K562 (cell line): ENCODE measurements at regions not wholly inside any gene's neighbourhood (a gene's known extent, or its start where the extent isn't known, plus 50 kb on each side); places are given as distances from the start of the nearest gene placed in this dataset.

ENCODE experiments used
- ATAC-seq: fragments of 200-7000 bp; cut with Tn5 transposase; 3 replicates; pipeline ENCODE4 v1.9.1; 2020; ENCODE audit warnings: moderate library complexity
- BruUV-seq: library from RNA; stranded (reverse); fragments of 400-500 nt; replicated peaks from 2 replicates; lab custom pipeline; 2021; lab: Mats Ljungman, UMichigan
- CTCF ChIA-PET: fragments of 300-600 bp; formaldehyde crosslinking; extraction: SDS; loops from one replicate; lab custom pipeline; 2021; ENCODE audit warnings: low intra/inter-chr PET ratio; lab: Yijun Ruan, JAX
- POLR2A ChIA-PET: fragments of 300-600, 350-650 bp; sonication (Branson Sonifier 250); formaldehyde crosslinking; extraction: SDS; loops from one replicate; lab custom pipeline; 2021; ENCODE audit warnings: antibody characterized with exemption, inconsistent platforms; lab: Yijun Ruan, JAX
- DNase-seq, 4 experiments: peaks; one replicate each; pipeline versions ENCODE4 v3.0.0 to v3.0.0-alpha.2; 2011 to 2018; ENCODE audit warnings: low spot score in 3 of 4, mixed read lengths in 3 of 4; ENCODE audit errors: extremely low read depth in 1 of 4
- FAIRE-seq: peaks from 2 replicates; lab custom pipeline; 2011; peaks lifted over from hg19 to GRCh38; lab: Jason Lieb, UNC
- H2AFZ ChIP-seq: 2 replicates; pipeline ENCODE4 v1.6.0; 2011; ENCODE audit warnings: low read depth, low read length, control low read depth, inconsistent platforms
- H3K27ac ChIP-seq: fragments of 200-600 bp; 3 replicates; pipeline ENCODE4 v1.8.0; 2011; ENCODE audit warnings: low read depth, mild to moderate bottlenecking, control low read depth, inconsistent platforms, low read length, moderate library complexity, mixed read lengths; ENCODE audit errors: extremely low read depth
- H3K27me3 ChIP-seq, 2 experiments: fragments of 300-600 bp in 1 of 2; 2 replicates in 1 of 2; 3 replicates in 1 of 2; pipeline versions ENCODE4 v1.6.0 to v1.8.0; 2011; ENCODE audit warnings: inconsistent platforms in 2 of 2, low read length in 2 of 2, mild to moderate bottlenecking in 1 of 2, mixed read lengths in 1 of 2, moderate library complexity in 1 of 2; ENCODE audit not compliant: control insufficient read depth in 2 of 2, insufficient read depth in 2 of 2
- H3K36me3 ChIP-seq: fragments of 300-600 bp; 3 replicates; pipeline ENCODE4 v1.8.0; 2011; ENCODE audit warnings: mild to moderate bottlenecking, low read length, inconsistent platforms; ENCODE audit not compliant: control insufficient read depth, insufficient read depth
- H3K4me1 ChIP-seq, 2 experiments: fragments of 200-600 bp in 1 of 2; replicated peaks in 1 of 2; 2 replicates in 1 of 2; 3 replicates in 1 of 2; pipeline versions ENCODE4 v1.5.1 to v1.8.0; 2011; ENCODE audit warnings: inconsistent platforms in 2 of 2, low read length in 2 of 2, mild to moderate bottlenecking in 1 of 2, mixed read lengths in 1 of 2, moderate library complexity in 1 of 2; ENCODE audit not compliant: control insufficient read depth in 2 of 2, insufficient read depth in 2 of 2
- H3K4me2 ChIP-seq: 2 replicates; pipeline ENCODE4 v1.6.1; 2011; ENCODE audit warnings: low read length, control low read depth, inconsistent platforms, mixed read lengths; ENCODE audit not compliant: insufficient read depth
- H3K4me3 ChIP-seq: fragments of 200-600 bp; sonication (generic), shearing (Covaris generic); 2 replicates; pipeline ENCODE4 v1.5.1; 2016; ENCODE audit warnings: control low read depth, inconsistent platforms
- H3K79me2 ChIP-seq: fragments of 200-600 bp; 3 replicates; pipeline ENCODE4 v1.8.0; 2011; ENCODE audit warnings: low read length, inconsistent platforms; ENCODE audit not compliant: control insufficient read depth, insufficient read depth
- H3K9ac ChIP-seq, 2 experiments: 2 replicates each; pipeline versions ENCODE4 v1.6.0 to v1.6.1; 2011; ENCODE audit warnings: low read depth in 2 of 2, low read length in 2 of 2, control low read depth in 1 of 2, inconsistent platforms in 1 of 2, mild to moderate bottlenecking in 1 of 2, mixed read lengths in 1 of 2; ENCODE audit not compliant: insufficient read depth in 1 of 2
- H3K9me1 ChIP-seq: one replicate; pipeline ENCODE4 v1.6.0; 2011; ENCODE audit warnings: inconsistent platforms, mild to moderate bottlenecking, low read length, moderate library complexity; ENCODE audit not compliant: control insufficient read depth, insufficient read depth
- H3K9me3 ChIP-seq: replicated peaks from 2 replicates; pipeline ENCODE4 v1.5.1; 2011; ENCODE audit warnings: low read depth, low read length, inconsistent platforms; ENCODE audit not compliant: control insufficient read depth, insufficient read depth
- H4K20me1 ChIP-seq: replicated peaks from 2 replicates; pipeline ENCODE4 v1.6.1; 2011; ENCODE audit warnings: low read length, inconsistent platforms, mixed read lengths; ENCODE audit not compliant: control insufficient read depth, insufficient read depth
- ATF1 ChIP-seq, 2 experiments: fragments of 450-650 bp in 1 of 2; IDR thresholded peaks; 2 replicates each; pipeline ENCODE4 v1.6.1; 2016; ENCODE audit warnings: missing compliant biosample characterization in 1 of 2, missing genetic modification characterization in 1 of 2
- CGGBP1 ChIP-seq: fragments of 250-450 bp; sonication (Bioruptor Pico); IDR thresholded peaks from 2 replicates; pipeline ENCODE4 v1.9.0; 2021; ENCODE audit warnings: mild to moderate bottlenecking
- PHB ChIP-seq: fragments of 250-450 bp; sonication (Bioruptor Pico); IDR thresholded peaks from 2 replicates; pipeline ENCODE4 v1.5.0; 2021
- PHB2 ChIP-seq: fragments of 450-650 bp; IDR thresholded peaks from 2 replicates; pipeline ENCODE4 v1.6.1; 2017; ENCODE audit warnings: low read depth
- SFPQ ChIP-seq: fragments of 200-400 bp; formaldehyde crosslinking; IDR thresholded peaks from 2 replicates; pipeline ENCODE4 v1.6.1; 2017; ENCODE audit warnings: mild to moderate bottlenecking, low read depth, low read length, moderate library complexity
- STAT5B ChIP-seq: fragments of 250-450 bp; sonication (Bioruptor Pico); IDR thresholded peaks from 2 replicates; pipeline ENCODE4 v1.8.0; 2021; ENCODE audit warnings: mild to moderate bottlenecking, inconsistent platforms
- ZNF384 ChIP-seq: IDR thresholded peaks from 2 replicates; pipeline ENCODE4 v1.6.1; 2012; ENCODE audit warnings: low read depth, low read length, improper control_type of control experiment
- in situ Hi-C: fragments of 300-500 bp; cut with MboI; formaldehyde crosslinking; loops from 4 replicates; pipeline ENCODE4 v1.15.0; 2018; ENCODE audit warnings: inconsistent platforms, mixed read lengths
- intact Hi-C: fragments of 100-400 bp; cut with micrococcal nuclease; formaldehyde crosslinking; loops from 2 replicates; pipeline ENCODE4 v1.14.2; 2022
- TF ChIP-seq, protein P1 (sequence below): fragments of 250-450 bp; sonication (Bioruptor Pico); IDR thresholded peaks from 2 replicates; pipeline ENCODE4 v1.5.0; 2022; ENCODE audit warnings: mild to moderate bottlenecking

- Histone ChIP-seq H3K9me3 (no peaks in the 10 kb centered on the region), H3K9ac (no peak overlapping the region), H3K27ac (no peak overlapping the region), H3K79me2 (no peaks in the 10 kb centered on the region), H3K4me2 (no peak overlapping the region), H2AFZ (no peak overlapping the region), H4K20me1 (no peaks in the 10 kb centered on the region), H3K9me1 (no peaks in the 10 kb centered on the region), H3K36me3 (no peaks in the 10 kb centered on the region), H3K4me1 (peaks cover 0 to 4% of the 10 kb centered on the region in 2 experiments; a peak in 1 of 5 replicates), H3K27me3 (no peaks in the 10 kb centered on the region), H3K4me3 (no peak overlapping the region)
- no peak for ATAC-seq
- CTCF ChIA-PET: no interaction called here
- BruUV-seq: no TSS peak
- intact Hi-C loops (loop anchor here (10.0 kb wide), 1 partner anchor 154 kb away; no protein-coding TSS in a partner anchor), in situ Hi-C loops (loop anchor here (10.0 to 25.0 kb wide), 2 partner anchors 94 to 549 kb away; partner anchors contain the start of gene CCDC80)
- DNase-seq: no peak
- POLR2A ChIA-PET: no interaction called here
- FAIRE-seq: no peak
- no peak for TF ChIP-seq PHB2
- no peak for TF ChIP-seq ZNF384
- TF ChIP-seq SFPQ: no peak
- TF ChIP-seq, protein P1, sequence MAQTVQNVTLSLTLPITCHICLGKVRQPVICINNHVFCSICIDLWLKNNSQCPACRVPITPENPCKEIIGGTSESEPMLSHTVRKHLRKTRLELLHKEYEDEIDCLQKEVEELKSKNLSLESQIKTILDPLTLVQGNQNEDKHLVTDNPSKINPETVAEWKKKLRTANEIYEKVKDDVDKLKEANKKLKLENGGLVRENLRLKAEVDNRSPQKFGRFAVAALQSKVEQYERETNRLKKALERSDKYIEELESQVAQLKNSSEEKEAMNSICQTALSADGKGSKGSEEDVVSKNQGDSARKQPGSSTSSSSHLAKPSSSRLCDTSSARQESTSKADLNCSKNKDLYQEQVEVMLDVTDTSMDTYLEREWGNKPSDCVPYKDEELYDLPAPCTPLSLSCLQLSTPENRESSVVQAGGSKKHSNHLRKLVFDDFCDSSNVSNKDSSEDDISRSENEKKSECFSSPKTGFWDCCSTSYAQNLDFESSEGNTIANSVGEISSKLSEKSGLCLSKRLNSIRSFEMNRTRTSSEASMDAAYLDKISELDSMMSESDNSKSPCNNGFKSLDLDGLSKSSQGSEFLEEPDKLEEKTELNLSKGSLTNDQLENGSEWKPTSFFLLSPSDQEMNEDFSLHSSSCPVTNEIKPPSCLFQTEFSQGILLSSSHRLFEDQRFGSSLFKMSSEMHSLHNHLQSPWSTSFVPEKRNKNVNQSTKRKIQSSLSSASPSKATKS (CRISPR knock-in tag): no peak
- TF ChIP-seq PHB (CRISPR knock-in tag): no peak
- TF ChIP-seq CGGBP1 (CRISPR knock-in tag): no peak
- TF ChIP-seq STAT5B (CRISPR knock-in tag): no peak
- TF ChIP-seq ATF1 (CRISPR knock-in tag; IDR thresholded peaks at IDR 0.05): no peak
- no peak for TF ChIP-seq ATF1 (tag; IDR thresholded peaks at IDR 0.05)
Observed at GRCh38 chr3:112738366-112738765, 97.4 kb upstream of the CCDC80 start.
